HCT116 (cell line): ENCODE measurements at regions not wholly inside any gene's neighbourhood (a gene's known extent, or its start where the extent isn't known, plus 50 kb on each side); places are given as distances from the start of the nearest gene placed in this dataset.
"Not testable (repeated sequence)": the region's sequence is repeated elsewhere in the genome, so short reads cannot be mapped to it uniquely, and the experiment has no call there.

Source experiments
- ATAC-seq: fragments of 200-7000 bp; cut with Tn5 transposase; 2 replicates; pipeline ENCODE4 v1.9.1; 2020; ENCODE audit warnings: mild to moderate bottlenecking, moderate library complexity
- BruUV-seq: library from RNA; stranded (reverse); fragments of 400-500 nt; replicated peaks from 2 replicates; lab custom pipeline; 2021; lab: Mats Ljungman, UMichigan
- CTCF ChIA-PET: fragments of 300-600 bp; sonication (Branson Sonifier 250); formaldehyde crosslinking; loops from one replicate; lab custom pipeline; 2021; ENCODE audit warnings: antibody characterized with exemption; lab: Charles Lee
- POLR2A ChIA-PET: fragments of 300-600, 350-600 bp; sonication (Branson Sonifier 250); formaldehyde crosslinking; loops from one replicate; lab custom pipeline; 2021; ENCODE audit warnings: antibody characterized with exemption; lab: Charles Lee
- RAD21 ChIA-PET, 2 experiments: fragments of 300-600 bp; sonication (Branson Sonifier 250); formaldehyde crosslinking; loops; one replicate each; lab custom pipeline; 2023; ENCODE audit warnings: low total read pairs in 2 of 2; ENCODE audit not compliant: uncharacterized antibody in 2 of 2, unreplicated experiment in 2 of 2, low non-redundant PET in 1 of 2; lab: Charles Lee
- DNase-seq: peaks from one replicate; pipeline ENCODE4 v3.0.0-alpha.2; 2010; ENCODE audit warnings: low read depth, low spot score
- H2AFZ ChIP-seq: fragments of 200-600 bp; shearing (Covaris generic), sonication (generic); 2 replicates; pipeline ENCODE4 v1.6.1; 2017; ENCODE audit warnings: low read depth, mixed run types, mixed read lengths, antibody characterized with exemption, low read length; ENCODE audit not compliant: poor library complexity, severe bottlenecking
- H3K27ac ChIP-seq: 2 replicates; pipeline ENCODE4 v1.5.1; 2012; ENCODE audit warnings: low read depth, low read length
- H3K27me3 ChIP-seq: fragments of 200-600 bp; sonication (generic); 2 replicates; pipeline ENCODE4 v1.6.1; 2016; ENCODE audit warnings: mixed run types, low read length, mixed read lengths; ENCODE audit not compliant: insufficient read depth
- H3K36me3 ChIP-seq, 2 experiments: fragments of 200-500 bp in 1 of 2; fragments of 200-600 bp in 1 of 2; sonication (Bioruptor generic) in 1 of 2; sonication (generic) in 1 of 2; 2 replicates each; pipeline versions ENCODE4 v1.5.1 to v1.6.1; 2014 to 2016; ENCODE audit warnings: low read length in 2 of 2, inconsistent platforms in 1 of 2, mixed read lengths in 1 of 2, mixed run types in 1 of 2; ENCODE audit not compliant: insufficient read depth in 2 of 2, control insufficient read depth in 1 of 2
- H3K4me1 ChIP-seq, 2 experiments: fragments of 200-600 bp in 1 of 2; sonication (generic) in 1 of 2; 2 replicates each; pipeline versions ENCODE4 v1.5.1 to v1.6.1; 2012 to 2017; ENCODE audit warnings: low read length in 2 of 2, inconsistent platforms in 1 of 2, mild to moderate bottlenecking in 1 of 2, mixed read lengths in 1 of 2, mixed run types in 1 of 2, moderate library complexity in 1 of 2; ENCODE audit not compliant: insufficient read depth in 2 of 2, control insufficient read depth in 1 of 2
- H3K4me2 ChIP-seq: fragments of 200-600 bp; sonication (generic); 2 replicates; pipeline ENCODE4 v1.6.1; 2017; ENCODE audit warnings: mixed run types, low read length, mixed read lengths
- H3K4me3 ChIP-seq, 2 experiments: fragments of 200-600 bp in 1 of 2; sonication (generic) in 1 of 2; replicated peaks in 1 of 2; 2 replicates each; pipeline ENCODE4 v1.5.1; 2011 to 2016; ENCODE audit warnings: low read length in 2 of 2, control low read depth in 1 of 2, low read depth in 1 of 2, mild to moderate bottlenecking in 1 of 2, mixed read lengths in 1 of 2, mixed run types in 1 of 2
- H3K79me2 ChIP-seq: fragments of 200-600 bp; sonication (generic); 2 replicates; pipeline ENCODE4 v1.6.1; 2017; ENCODE audit warnings: mild to moderate bottlenecking, mixed run types, low read length, moderate library complexity, mixed read lengths; ENCODE audit not compliant: insufficient read depth
- H3K9ac ChIP-seq: fragments of 200-600 bp; sonication (generic); 2 replicates; pipeline ENCODE4 v1.6.1; 2016; ENCODE audit warnings: low read length, mixed read lengths
- H3K9me2 ChIP-seq: fragments of 200-600 bp; sonication (generic), shearing (Covaris generic); 2 replicates; pipeline ENCODE4 v1.6.1; 2017; ENCODE audit warnings: mixed run types, mild to moderate bottlenecking, moderate library complexity; ENCODE audit not compliant: insufficient read depth
- H3K9me3 ChIP-seq, 2 experiments: fragments of 200-500 bp in 1 of 2; fragments of 200-600 bp in 1 of 2; sonication (Bioruptor generic) in 1 of 2; sonication (generic) in 1 of 2; 2 replicates each; pipeline ENCODE4 v1.6.1; 2014 to 2017; ENCODE audit warnings: low read length in 2 of 2, mixed read lengths in 2 of 2, inconsistent platforms in 1 of 2, low read depth in 1 of 2, mild to moderate bottlenecking in 1 of 2, mixed run types in 1 of 2, moderate library complexity in 1 of 2; ENCODE audit not compliant: control insufficient read depth in 1 of 2, insufficient read depth in 1 of 2
- H4K20me1 ChIP-seq: fragments of 200-600 bp; sonication (generic), shearing (Covaris generic); 2 replicates; pipeline ENCODE4 v1.6.1; 2017; ENCODE audit warnings: mixed run types, mild to moderate bottlenecking, moderate library complexity; ENCODE audit not compliant: insufficient read depth
- ATF3 ChIP-seq: IDR thresholded peaks from 2 replicates; pipeline ENCODE4 v1.6.1; 2012
- CEBPB ChIP-seq: IDR thresholded peaks from 2 replicates; pipeline ENCODE4 v1.6.1; 2012; ENCODE audit warnings: low read depth
- EGR1 ChIP-seq: IDR thresholded peaks from 2 replicates; pipeline ENCODE4 v1.6.1; 2012; ENCODE audit warnings: low read depth
- ELF1 ChIP-seq: IDR thresholded peaks from 2 replicates; pipeline ENCODE4 v1.6.1; 2012; ENCODE audit warnings: low read depth, borderline replicate concordance
- EZH2phosphoT487 ChIP-seq: fragments of 200-600 bp; IDR thresholded peaks from 2 replicates; pipeline ENCODE4 v1.6.1; 2018; ENCODE audit warnings: antibody characterized with exemption, borderline replicate concordance
- FOSL1 ChIP-seq: IDR thresholded peaks from 2 replicates; pipeline ENCODE4 v1.6.1; 2012; ENCODE audit warnings: low read depth
- POLR2A ChIP-seq: IDR thresholded peaks from 2 replicates; pipeline ENCODE4 v1.7.0; 2011; ENCODE audit warnings: borderline replicate concordance; ENCODE audit not compliant: insufficient read depth, insufficient read length; ENCODE audit errors: extremely low read depth
- RAD21 ChIP-seq: IDR thresholded peaks from 2 replicates; pipeline ENCODE4 v1.6.1; 2012; ENCODE audit warnings: low read depth, mild to moderate bottlenecking
- REST ChIP-seq: IDR thresholded peaks from 2 replicates; pipeline ENCODE4 v1.6.1; 2012; ENCODE audit warnings: low read depth
- SP1 ChIP-seq: IDR thresholded peaks from 2 replicates; pipeline ENCODE4 v1.6.1; 2012; ENCODE audit warnings: low read depth
- ZNF274 ChIP-seq: fragments of 200-500 bp; sonication (Bioruptor generic); IDR thresholded peaks from 2 replicates; pipeline ENCODE4 v1.6.1; 2014; ENCODE audit warnings: mild to moderate bottlenecking, low read depth, low read length, inconsistent platforms
- intact Hi-C: fragments of 100-400 bp; cut with micrococcal nuclease; formaldehyde crosslinking; loops from 2 replicates; pipeline ENCODE4 v1.10.0; 2022
- TF ChIP-seq, protein P1 (sequence below), 3 experiments: fragments of 200-600 bp in 1 of 3; sonication (generic) in 1 of 3; IDR thresholded peaks in 2 of 3; conservative IDR thresholded peaks in 1 of 3; 2 replicates each; pipeline ENCODE4 v1.5.1; 2012 to 2017; ENCODE audit warnings: low read depth in 2 of 3, low read length in 2 of 3, antibody characterized with exemption in 1 of 3, borderline replicate concordance in 1 of 3, control low read depth in 1 of 3, mild to moderate bottlenecking in 1 of 3, mixed read lengths in 1 of 3, mixed run types in 1 of 3, moderate library complexity in 1 of 3; ENCODE audit not compliant: insufficient read depth in 1 of 3
- TF ChIP-seq, protein P2 (sequence below): IDR thresholded peaks from 2 replicates; pipeline ENCODE4 v1.6.1; 2011; ENCODE audit warnings: mild to moderate bottlenecking, low read length, moderate library complexity; ENCODE audit not compliant: insufficient replicate concordance; ENCODE audit errors: extremely low read depth

DNA sequence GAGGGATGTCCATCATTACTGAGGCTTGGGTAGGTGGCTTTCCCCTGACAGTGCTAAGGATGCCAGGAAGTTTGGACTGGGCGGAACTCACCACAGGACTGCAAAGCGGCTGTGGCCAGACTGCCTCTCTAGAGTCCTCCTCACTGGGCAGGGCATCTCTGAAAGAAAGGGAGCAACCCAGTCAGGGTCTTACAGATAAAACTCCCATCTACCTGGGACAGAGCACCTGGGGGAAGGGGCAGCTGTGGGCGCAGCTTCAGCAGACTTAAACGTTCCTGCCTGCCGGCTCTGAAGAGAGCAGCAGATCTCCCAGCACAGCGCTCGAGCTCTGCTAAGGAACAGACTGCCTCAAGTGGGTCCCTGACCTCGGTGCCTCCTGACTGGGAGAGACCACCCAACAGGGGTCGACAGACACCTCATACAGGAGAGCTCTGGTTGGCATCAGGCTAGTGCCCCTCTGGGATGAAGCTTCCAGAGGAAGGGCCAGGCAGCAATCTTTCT is 74.4 kb upstream of the DMRT1 start:
- H3K27me3 ChIP-seq, H3K36me3 ChIP-seq, H3K4me1 ChIP-seq, BruUV-seq, RAD21 ChIA-PET, intact Hi-C loops, H3K9me2 ChIP-seq, DNase-seq, H3K4me3 ChIP-seq, H4K20me1 ChIP-seq, CTCF ChIA-PET, ATAC-seq, H3K4me2 ChIP-seq, H3K79me2 ChIP-seq, POLR2A ChIA-PET, H3K9me3 ChIP-seq, H3K9ac ChIP-seq, H2AFZ ChIP-seq, H3K27ac ChIP-seq: not testable (repeated sequence)

GRCh38 chr9:776086-776485 is 65.4 kb upstream of the DMRT1 start:
- Histone ChIP-seq H3K27me3 (no peaks in the 10 kb centered on the region), H3K4me2 (no peak overlapping the region), H2AFZ (no peak overlapping the region), H3K36me3 (no peaks in the 10 kb centered on the region), H3K4me3 (no peak overlapping the region), H3K9me2 (no peaks in the 10 kb centered on the region), H3K27ac (no peak overlapping the region), H3K9ac (no peak overlapping the region), H3K9me3 (peaks cover 0 to 6% of the 10 kb centered on the region in 2 experiments; a peak in 2 of 4 replicates), H3K4me1 (no peaks in the 10 kb centered on the region), H3K79me2 (no peaks in the 10 kb centered on the region), H4K20me1 (no peaks in the 10 kb centered on the region)
- DNase-seq (no peak), ATAC-seq (no peak)
- CTCF ChIA-PET = no interaction called here
- RAD21 ChIA-PET = interaction anchor here in 1 of 2 experiments (0.7 kb wide), 1 partner anchor 76 kb away, joined by 3 read pairs; no protein-coding TSS in a partner anchor
- intact Hi-C loops = no loop called here
- BruUV-seq = no TSS peak
- POLR2A ChIA-PET = no interaction called here
- no peak for TF ChIP-seq SP1
- TF ChIP-seq REST = no peak
- TF ChIP-seq POLR2A = no peak
- TF ChIP-seq EZH2phosphoT487 = no peak
- TF ChIP-seq, protein P1, sequence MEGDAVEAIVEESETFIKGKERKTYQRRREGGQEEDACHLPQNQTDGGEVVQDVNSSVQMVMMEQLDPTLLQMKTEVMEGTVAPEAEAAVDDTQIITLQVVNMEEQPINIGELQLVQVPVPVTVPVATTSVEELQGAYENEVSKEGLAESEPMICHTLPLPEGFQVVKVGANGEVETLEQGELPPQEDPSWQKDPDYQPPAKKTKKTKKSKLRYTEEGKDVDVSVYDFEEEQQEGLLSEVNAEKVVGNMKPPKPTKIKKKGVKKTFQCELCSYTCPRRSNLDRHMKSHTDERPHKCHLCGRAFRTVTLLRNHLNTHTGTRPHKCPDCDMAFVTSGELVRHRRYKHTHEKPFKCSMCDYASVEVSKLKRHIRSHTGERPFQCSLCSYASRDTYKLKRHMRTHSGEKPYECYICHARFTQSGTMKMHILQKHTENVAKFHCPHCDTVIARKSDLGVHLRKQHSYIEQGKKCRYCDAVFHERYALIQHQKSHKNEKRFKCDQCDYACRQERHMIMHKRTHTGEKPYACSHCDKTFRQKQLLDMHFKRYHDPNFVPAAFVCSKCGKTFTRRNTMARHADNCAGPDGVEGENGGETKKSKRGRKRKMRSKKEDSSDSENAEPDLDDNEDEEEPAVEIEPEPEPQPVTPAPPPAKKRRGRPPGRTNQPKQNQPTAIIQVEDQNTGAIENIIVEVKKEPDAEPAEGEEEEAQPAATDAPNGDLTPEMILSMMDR (IDR thresholded peaks at IDR 0.05 in 2 of 3, conservative IDR thresholded peaks at IDR 0.05 in 1 of 3; ENCODE audit: borderline replicate concordance in 1 of 3, insufficient read depth in 1 of 3, low read depth in 2 of 3, low read length in 2 of 3) = no peak
- TF ChIP-seq ZNF274 = no peak
- TF ChIP-seq, protein P2, sequence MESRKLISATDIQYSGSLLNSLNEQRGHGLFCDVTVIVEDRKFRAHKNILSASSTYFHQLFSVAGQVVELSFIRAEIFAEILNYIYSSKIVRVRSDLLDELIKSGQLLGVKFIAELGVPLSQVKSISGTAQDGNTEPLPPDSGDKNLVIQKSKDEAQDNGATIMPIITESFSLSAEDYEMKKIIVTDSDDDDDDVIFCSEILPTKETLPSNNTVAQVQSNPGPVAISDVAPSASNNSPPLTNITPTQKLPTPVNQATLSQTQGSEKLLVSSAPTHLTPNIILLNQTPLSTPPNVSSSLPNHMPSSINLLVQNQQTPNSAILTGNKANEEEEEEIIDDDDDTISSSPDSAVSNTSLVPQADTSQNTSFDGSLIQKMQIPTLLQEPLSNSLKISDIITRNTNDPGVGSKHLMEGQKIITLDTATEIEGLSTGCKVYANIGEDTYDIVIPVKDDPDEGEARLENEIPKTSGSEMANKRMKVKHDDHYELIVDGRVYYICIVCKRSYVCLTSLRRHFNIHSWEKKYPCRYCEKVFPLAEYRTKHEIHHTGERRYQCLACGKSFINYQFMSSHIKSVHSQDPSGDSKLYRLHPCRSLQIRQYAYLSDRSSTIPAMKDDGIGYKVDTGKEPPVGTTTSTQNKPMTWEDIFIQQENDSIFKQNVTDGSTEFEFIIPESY = no peak
- no peak for TF ChIP-seq FOSL1
- TF ChIP-seq CEBPB = no peak
- no peak for TF ChIP-seq ATF3
- TF ChIP-seq ELF1 = no peak
- no peak for TF ChIP-seq RAD21
- no peak for TF ChIP-seq EGR1
